ENCODE measurements at regions not wholly inside any gene's neighbourhood (a gene's known extent, or its start where the extent isn't known, plus 50 kb on each side); places are given as distances from the start of the nearest gene placed in this dataset.

GRCh38 chr1:118364882-118365281 lies 179.9 kb upstream of the SPAG17 start:
- Mint-ChIP-seq H3K4me1 (no peaks in the 10 kb centered on the region), H3K27me3 (no peaks in the 10 kb centered on the region), H3K27ac (no peak overlapping the region), H3K36me3 (no peaks in the 10 kb centered on the region), H3K4me3 (no peak overlapping the region), H3K9me3 (peaks cover 13 to 15% of the 10 kb centered on the region in 2 donors)
- ATAC-seq (replicated peaks) (no peak), DNase-seq (no peak)

GRCh38 chr1:118363396-118363795 lies 178.4 kb upstream of the SPAG17 start:
- ATAC-seq (replicated peaks): no peak
- Mint-ChIP-seq H3K27me3 (no peaks in the 10 kb centered on the region), H3K9me3 (peaks cover 13% of the 10 kb centered on the region in 2 donors), H3K4me1 (no peaks in the 10 kb centered on the region), H3K36me3 (no peaks in the 10 kb centered on the region), H3K27ac (no peak overlapping the region), H3K4me3 (no peak overlapping the region)
- DNase-seq: no peak

GRCh38 chr1:118360817-118361216 lies 175.8 kb upstream of the SPAG17 start:
- ATAC-seq (replicated peaks) (no peak), DNase-seq (no peak)
- Mint-ChIP-seq H3K4me1 (no peaks in the 10 kb centered on the region), H3K36me3 (no peaks in the 10 kb centered on the region), H3K9me3 (peaks cover 8 to 13% of the 10 kb centered on the region in 2 donors), H3K27me3 (no peaks in the 10 kb centered on the region), H3K4me3 (no peak overlapping the region), H3K27ac (no peak overlapping the region)

GRCh38 chr1:118346936-118347335 lies 161.9 kb upstream of the SPAG17 start:
- Mint-ChIP-seq H3K4me1 (no peaks in the 10 kb centered on the region), H3K27ac (no peak overlapping the region), H3K27me3 (no peaks in the 10 kb centered on the region), H3K9me3 (peaks cover 3 to 5% of the 10 kb centered on the region in 2 donors), H3K4me3 (no peak overlapping the region), H3K36me3 (no peaks in the 10 kb centered on the region)
- DNase-seq (no peak), ATAC-seq (replicated peaks) (no peak)

- Mint-ChIP-seq H3K27ac (no peak overlapping the region), H3K4me1 (no peaks in the 10 kb centered on the region), H3K4me3 (no peak overlapping the region), H3K9me3 (peaks cover 0 to 1% of the 10 kb centered on the region in 2 donors), H3K27me3 (no peaks in the 10 kb centered on the region), H3K36me3 (no peaks in the 10 kb centered on the region)
- DNase-seq (no peak), ATAC-seq (replicated peaks) (no peak)
Measured at GRCh38 chr1:118340928-118341910, 156.2 kb upstream of the SPAG17 start.

GRCh38 chr1:118339400-118340124 lies 154.5 kb upstream of the SPAG17 start:
- Mint-ChIP-seq H3K4me1 (no peaks in the 10 kb centered on the region), H3K4me3 (no peak overlapping the region), H3K27me3 (no peaks in the 10 kb centered on the region), H3K36me3 (no peaks in the 10 kb centered on the region), H3K9me3 (no peaks in the 10 kb centered on the region), H3K27ac (no peak overlapping the region)
- ATAC-seq (replicated peaks): no peak
- DNase-seq: no peak

- no peak for ATAC-seq (replicated peaks)
- no peak overlapping the region for H3K27ac Mint-ChIP-seq
- no peak overlapping the region for H3K4me3 Mint-ChIP-seq
- H3K4me1 Mint-ChIP-seq: no peaks in the 10 kb centered on the region
- DNase-seq: no peak
- H3K9me3 Mint-ChIP-seq: no peaks in the 10 kb centered on the region
- no peaks in the 10 kb centered on the region for H3K36me3 Mint-ChIP-seq
- no peaks in the 10 kb centered on the region for H3K27me3 Mint-ChIP-seq
Measured at GRCh38 chr1:118338936-118339335, 153.9 kb upstream of the SPAG17 start.

- no peak overlapping the region for H3K4me3 Mint-ChIP-seq
Measured at GRCh38 chr1:118337346-118337745, 152.3 kb upstream of the SPAG17 start.

GRCh38 chr1:118335331-118335732 lies 150.3 kb upstream of the SPAG17 start:
- no peaks in the 10 kb centered on the region for H3K36me3 Mint-ChIP-seq

More at GRCh38 chr1:118337346-118337745, 152.3 kb upstream of the SPAG17 start:
- Mint-ChIP-seq H3K4me1 (no peaks in the 10 kb centered on the region), H3K9me3 (no peaks in the 10 kb centered on the region), H3K27me3 (no peaks in the 10 kb centered on the region), H3K36me3 (no peaks in the 10 kb centered on the region), H3K27ac (no peak overlapping the region)
- no peak for ATAC-seq (replicated peaks)
- DNase-seq: no peak

GRCh38 chr1:118334506-118334905 lies 149.5 kb upstream of the SPAG17 start:
- H3K4me3 Mint-ChIP-seq: no peak overlapping the region
- H3K27ac Mint-ChIP-seq: no peak overlapping the region
- H3K27me3 Mint-ChIP-seq: no peaks in the 10 kb centered on the region
- no peak for DNase-seq
- H3K9me3 Mint-ChIP-seq: no peaks in the 10 kb centered on the region
- no peaks in the 10 kb centered on the region for H3K4me1 Mint-ChIP-seq
- no peaks in the 10 kb centered on the region for H3K36me3 Mint-ChIP-seq
- ATAC-seq (replicated peaks): no peak

More at GRCh38 chr1:118335331-118335732, 150.3 kb upstream of the SPAG17 start:
- no peak overlapping the region for H3K4me3 Mint-ChIP-seq
- H3K27ac Mint-ChIP-seq: no peak overlapping the region
- ATAC-seq (replicated peaks) (peak; percentile 39 to 59), DNase-seq (no peak)
- no peaks in the 10 kb centered on the region for H3K9me3 Mint-ChIP-seq
- H3K27me3 Mint-ChIP-seq: no peaks in the 10 kb centered on the region
- no peaks in the 10 kb centered on the region for H3K4me1 Mint-ChIP-seq

- Mint-ChIP-seq H3K4me3 (no peak overlapping the region), H3K4me1 (no peaks in the 10 kb centered on the region), H3K36me3 (no peaks in the 10 kb centered on the region), H3K27me3 (no peaks in the 10 kb centered on the region), H3K9me3 (no peaks in the 10 kb centered on the region), H3K27ac (no peak overlapping the region)
- DNase-seq (no peak), ATAC-seq (replicated peaks) (no peak)
Measured at GRCh38 chr1:118333601-118334210, 148.7 kb upstream of the SPAG17 start.

GRCh38 chr1:118326960-118327629 lies 142.1 kb upstream of the SPAG17 start:
- H3K27ac Mint-ChIP-seq: no peak overlapping the region
- no peaks in the 10 kb centered on the region for H3K4me1 Mint-ChIP-seq
- DNase-seq (no peak), ATAC-seq (replicated peaks) (no peak)
- no peak overlapping the region for H3K4me3 Mint-ChIP-seq
- no peaks in the 10 kb centered on the region for H3K36me3 Mint-ChIP-seq
- no peaks in the 10 kb centered on the region for H3K27me3 Mint-ChIP-seq
- no peaks in the 10 kb centered on the region for H3K9me3 Mint-ChIP-seq

GRCh38 chr1:118325550-118326225 lies 140.7 kb upstream of the SPAG17 start:
- no peak overlapping the region for H3K27ac Mint-ChIP-seq
- no peak for ATAC-seq (replicated peaks)
- H3K27me3 Mint-ChIP-seq: no peaks in the 10 kb centered on the region
- H3K4me1 Mint-ChIP-seq: no peaks in the 10 kb centered on the region
- H3K4me3 Mint-ChIP-seq: no peak overlapping the region
- no peaks in the 10 kb centered on the region for H3K36me3 Mint-ChIP-seq
- no peaks in the 10 kb centered on the region for H3K9me3 Mint-ChIP-seq
- no peak for DNase-seq

GRCh38 chr1:118323246-118323645 lies 138.2 kb upstream of the SPAG17 start:
- Mint-ChIP-seq H3K9me3 (no peaks in the 10 kb centered on the region), H3K27ac (no peak overlapping the region), H3K4me1 (no peaks in the 10 kb centered on the region), H3K27me3 (no peaks in the 10 kb centered on the region), H3K36me3 (no peaks in the 10 kb centered on the region), H3K4me3 (no peak overlapping the region)
- ATAC-seq (replicated peaks) (no peak), DNase-seq (no peak)
